Esophagus squamous epithelium (tissue), 5 donors: ENCODE measurements at regions not wholly inside any gene's neighbourhood (a gene's known extent, or its start where the extent isn't known, plus 50 kb on each side); places are given as distances from the start of the nearest gene placed in this dataset.

Source experiments
- DNase-seq: peaks from one replicate; lab custom pipeline; 2025; lab: John Stamatoyannopoulos, UW
- H3K27ac ChIP-seq, 4 donors: fragments of 200-600 bp; sonication (generic); one replicate each; pipeline ENCODE4 v1.5.1; 2016 to 2019; ENCODE audit warnings: mild to moderate bottlenecking in 1 of 4
- H3K27me3 ChIP-seq, 4 donors: fragments of 200-600 bp; sonication (generic); 1 replicate in 3 of 4; 2 replicates in 1 of 4; pipeline versions ENCODE4 v1.5.1 to v1.6.0; 2017 to 2021; ENCODE audit warnings: antibody characterized with exemption in 1 of 4
- H3K36me3 ChIP-seq, 3 donors: fragments of 200-600 bp; sonication (generic); one replicate each; pipeline ENCODE4 v1.5.1; 2016 to 2019
- H3K4me1 ChIP-seq, 3 donors: fragments of 200-600 bp; sonication (generic); one replicate each; pipeline ENCODE4 v1.5.1; 2017 to 2019
- H3K4me3 ChIP-seq, 4 donors: fragments of 200-600 bp; sonication (generic); 1 replicate in 3 of 4; 2 replicates in 1 of 4; pipeline ENCODE4 v1.5.1; 2016 to 2019; ENCODE audit warnings: mild to moderate bottlenecking in 2 of 4, moderate library complexity in 1 of 4
- H3K9me3 ChIP-seq, 3 donors: fragments of 200-600 bp; sonication (generic); one replicate each; pipeline ENCODE4 v1.5.1; 2016 to 2019
- CTCF ChIP-seq, 6 experiments: fragments of 450-650 bp in 4 of 6; fragments of 200-600 bp in 2 of 6; sonication (generic) in 2 of 6; IDR thresholded peaks; one replicate each; pipeline ENCODE4 v1.5.1; 2016 to 2019; ENCODE audit warnings: antibody characterized with exemption in 6 of 6, mild to moderate bottlenecking in 4 of 6, moderate library complexity in 4 of 6
- POLR2A ChIP-seq, 4 donors: fragments of 450-650 bp; IDR thresholded peaks; one replicate each; pipeline ENCODE4 v1.6.1; 2017; ENCODE audit warnings: antibody characterized with exemption in 4 of 4, mild to moderate bottlenecking in 4 of 4, moderate library complexity in 3 of 4
- WGBS, 2 donors: methylation state at CpG; one replicate each; pipeline ENCODE4 v1.1.5; 2018; 5-methylcytosine and 5-hydroxymethylcytosine counted together
- intact Hi-C: fragments of 100-400 bp; cut with DNase I; formaldehyde crosslinking; loops from one replicate; pipeline ENCODE4 v1.15.0; 2022
- donor health status: DM: yes; HTN: yes; CAD: no.

- Histone ChIP-seq H3K27me3 (no peaks in the 10 kb centered on the region), H3K36me3 (no peaks in the 10 kb centered on the region), H3K4me1 (no peaks in the 10 kb centered on the region), H3K9me3 (no peaks in the 10 kb centered on the region), H3K4me3 (no peak overlapping the region), H3K27ac (no peak overlapping the region)
- DNase-seq = no peak
- WGBS, 2 donors = 36 to 42% methylated on average over 2 of the region's 2 CpGs
- intact Hi-C loops = no loop called here
- TF ChIP-seq CTCF (IDR thresholded peaks at IDR 0.05) (no peak), POLR2A (IDR thresholded peaks at IDR 0.05) (no peak)
These were observed 348.3 kb downstream of the ISL1 start for GRCh38 chr5:51731421-51732029.

DNA sequence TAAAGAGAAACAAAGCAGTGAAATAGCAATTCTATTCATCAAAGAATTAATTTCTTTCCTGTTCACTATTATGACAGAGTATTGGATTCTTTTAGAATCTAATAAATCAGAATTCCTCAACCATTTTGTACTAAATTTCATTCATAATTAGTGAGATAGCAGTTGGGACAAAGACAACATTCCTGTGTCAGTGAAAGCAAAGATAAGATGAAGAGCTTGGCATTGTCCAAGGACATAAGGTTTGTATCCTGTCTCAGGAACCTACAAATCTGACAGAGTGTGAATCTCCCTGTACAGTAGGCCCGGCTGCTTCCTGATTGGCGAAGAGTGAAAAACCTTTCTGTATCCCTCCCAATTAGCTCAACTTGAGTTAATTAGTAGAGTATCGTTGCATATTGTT lies 349.1 kb downstream of the ISL1 start:
- intact Hi-C loops = no loop called here
- Histone ChIP-seq H3K36me3 (no peaks in the 10 kb centered on the region), H3K27me3 (no peaks in the 10 kb centered on the region), H3K4me3 (no peak overlapping the region), H3K4me1 (no peaks in the 10 kb centered on the region), H3K27ac (no peak overlapping the region), H3K9me3 (no peaks in the 10 kb centered on the region)
- 28 to 51% methylated on average over 3 of the region's 3 CpGs for WGBS, 2 donors
- no peak for TF ChIP-seq POLR2A (IDR thresholded peaks at IDR 0.05)
- no peak for TF ChIP-seq CTCF (IDR thresholded peaks at IDR 0.05)
- DNase-seq = no peak

GRCh38 chr5:51734677-51735076 lies 351.4 kb downstream of the ISL1 start:
- H3K4me3 ChIP-seq = no peak overlapping the region
- H3K27ac ChIP-seq = no peak overlapping the region
- no peaks in the 10 kb centered on the region for H3K27me3 ChIP-seq
- no peaks in the 10 kb centered on the region for H3K9me3 ChIP-seq
- intact Hi-C loops = no loop called here
- no peak for DNase-seq
- 79 to 86% methylated on average over 3 of the region's 3 CpGs for WGBS, 2 donors
- no peaks in the 10 kb centered on the region for H3K4me1 ChIP-seq
- TF ChIP-seq CTCF (IDR thresholded peaks at IDR 0.05) (no peak), POLR2A (IDR thresholded peaks at IDR 0.05) (no peak)
- no peaks in the 10 kb centered on the region for H3K36me3 ChIP-seq

DNA sequence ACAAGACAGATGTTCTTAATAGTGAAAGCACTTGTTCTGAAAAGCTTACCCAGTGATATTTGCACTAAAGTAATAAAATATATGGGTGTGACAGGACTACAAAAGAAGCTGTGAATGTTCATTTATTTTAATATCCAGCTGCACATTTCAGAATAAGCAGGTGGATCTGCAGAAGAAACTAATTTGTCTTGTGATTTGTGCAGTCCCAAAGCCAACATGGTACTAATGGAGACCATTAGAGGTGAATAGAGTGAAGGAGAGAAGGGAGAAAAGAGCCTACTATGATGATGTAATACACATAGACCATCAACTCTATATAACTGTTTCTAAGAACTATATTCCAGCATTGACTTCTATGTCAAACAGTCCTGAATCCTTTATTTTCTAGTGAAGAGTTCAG lies 362.8 kb downstream of the ISL1 start:
- TF ChIP-seq CTCF (IDR thresholded peaks at IDR 0.05) = no peak
- no peak for TF ChIP-seq POLR2A (IDR thresholded peaks at IDR 0.05)
- no peak overlapping the region for H3K27ac ChIP-seq
- H3K27me3 ChIP-seq = no peaks in the 10 kb centered on the region
- intact Hi-C loops = no loop called here
- H3K9me3 ChIP-seq = no peaks in the 10 kb centered on the region
- H3K4me1 ChIP-seq = no peaks in the 10 kb centered on the region
- DNase-seq = no peak
- no peaks in the 10 kb centered on the region for H3K36me3 ChIP-seq
- H3K4me3 ChIP-seq = no peak overlapping the region

- Histone ChIP-seq H3K36me3 (no peaks in the 10 kb centered on the region), H3K4me1 (no peaks in the 10 kb centered on the region), H3K27ac (no peak overlapping the region), H3K4me3 (no peak overlapping the region), H3K9me3 (no peaks in the 10 kb centered on the region), H3K27me3 (no peaks in the 10 kb centered on the region)
- 42 to 55% methylated on average over 2 of the region's 2 CpGs for WGBS, 2 donors
- no peak for DNase-seq
- intact Hi-C loops = no loop called here
- no peak for TF ChIP-seq POLR2A (IDR thresholded peaks at IDR 0.05)
- no peak for TF ChIP-seq CTCF (IDR thresholded peaks at IDR 0.05)
These were observed 365.4 kb downstream of the ISL1 start for GRCh38 chr5:51748647-51749046.
